Heart right ventricle (tissue), 16 donors: ENCODE measurements at regions not wholly inside any gene's neighbourhood (a gene's known extent, or its start where the extent isn't known, plus 50 kb on each side); places are given as distances from the start of the nearest gene placed in this dataset.

Experiments
- ATAC-seq, 8 donors: fragments of 200-7000 bp; cut with Tn5 transposase; one replicate each; pipeline ENCODE4 v1.9.1; 2020; ENCODE audit warnings: mild to moderate bottlenecking in 8 of 8, moderate library complexity in 8 of 8, moderate number of reproducible peaks in 1 of 8
- DNase-seq, 2 donors: peaks; one replicate each; pipeline ENCODE4 v3.0.0-alpha.2; 2020
- H3K27ac ChIP-seq, 10 donors: fragments of 200-600 bp; sonication (generic) in 2 of 10; one replicate each; pipeline versions ENCODE4 v1.5.0 to v1.8.0; 2020 to 2022; ENCODE audit warnings: mild to moderate bottlenecking in 3 of 10
- H3K27me3 ChIP-seq, 7 donors: fragments of 200-600 bp; one replicate each; pipeline ENCODE4 v1.8.0; 2021 to 2022; ENCODE audit warnings: mild to moderate bottlenecking in 2 of 7
- H3K36me3 ChIP-seq, 9 donors: fragments of 200-600 bp; sonication (generic) in 1 of 9; one replicate each; pipeline versions ENCODE4 v1.5.0 to v1.8.0; 2020 to 2022; ENCODE audit warnings: mild to moderate bottlenecking in 2 of 9
- H3K4me1 ChIP-seq, 9 donors: fragments of 200-600 bp; sonication (generic) in 1 of 9; one replicate each; pipeline versions ENCODE4 v1.5.0 to v1.8.0; 2020 to 2022; ENCODE audit warnings: mild to moderate bottlenecking in 4 of 9
- H3K4me3 ChIP-seq, 10 donors: fragments of 200-600 bp; sonication (generic) in 2 of 10; one replicate each; pipeline versions ENCODE4 v1.5.0 to v1.8.0; 2020 to 2022; ENCODE audit warnings: mild to moderate bottlenecking in 7 of 10, moderate library complexity in 2 of 10
- H3K9me3 ChIP-seq, 11 donors: fragments of 200-600 bp in 10 of 11; sonication (generic) in 2 of 11; one replicate each; pipeline versions ENCODE4 v1.5.0 to v1.8.0; 2013 to 2022; ENCODE audit warnings: mild to moderate bottlenecking in 2 of 11, control low read depth in 1 of 11, moderate library complexity in 1 of 11
- WGBS, 2 donors: extraction: QIAGEN DNeasy Blood & Tissue Kit; methylation state at CpG; one replicate each; pipeline ENCODE4 v1.1.7; 2013; ENCODE audit warnings: inconsistent platforms in 1 of 2; 5-methylcytosine and 5-hydroxymethylcytosine counted together
- intact Hi-C, 10 donors: fragments of 100-400 bp; cut with DNase I; formaldehyde crosslinking; loops; one replicate each; pipeline versions ENCODE4 v1.11.1 to v1.14.2; 2022
- TF ChIP-seq, protein P1 (sequence below), 9 donors: fragments of 200-600 bp; sonication (generic) in 2 of 9; IDR thresholded peaks; one replicate each; pipeline versions ENCODE4 v1.5.0 to v1.8.0; 2021 to 2022; ENCODE audit warnings: antibody characterized with exemption in 9 of 9, mild to moderate bottlenecking in 5 of 9, moderate library complexity in 1 of 9
- donor health status: Arrhythmogenic right ventricular cardiomyopathy.
- donor health status: ischemic (EF 13 %, LVEDD 7.1; RV severe dilation, severe dysfunction).
- donor health status: healthy with polysubstance abuse.
- donor health status: DM: no; HTN: yes; CAD: no.
- donor health status: DM: no; HTN: no; CAD: no.
- donor health status: ischemic (EF 25% LVEDD 6.9; RV normal size, moderate dysfunction).
- donor health status: ischemic (EF 25% LVEDD 5.7; RV mildly dilated, moderate dysfunction).
- donor health status: healthy.
- donor health status: DM: yes; HTN: yes; CAD: no.
- donor health status: Ischemic cardiomyopathy.
- donor health status: ischemic (EF 35%, LVEDD 5.7; RV mildly dilated, moderate dysfunction).
- donor health status: nonischemic (EF 11% LVEDD 7.7; RV severe dilation, severe dysfunction).
- donor health status: DM: yes; HTN: yes; CAD: no.
- donor health status: PGD.
- donor health status: ischemic (EF 29% LVEDD 5.4; RV normal size, mild dysfunction).
- donor health status: nonischemic (EF 23%, LVEDD 6.1; RV moderate dilation, normal function).

DNA sequence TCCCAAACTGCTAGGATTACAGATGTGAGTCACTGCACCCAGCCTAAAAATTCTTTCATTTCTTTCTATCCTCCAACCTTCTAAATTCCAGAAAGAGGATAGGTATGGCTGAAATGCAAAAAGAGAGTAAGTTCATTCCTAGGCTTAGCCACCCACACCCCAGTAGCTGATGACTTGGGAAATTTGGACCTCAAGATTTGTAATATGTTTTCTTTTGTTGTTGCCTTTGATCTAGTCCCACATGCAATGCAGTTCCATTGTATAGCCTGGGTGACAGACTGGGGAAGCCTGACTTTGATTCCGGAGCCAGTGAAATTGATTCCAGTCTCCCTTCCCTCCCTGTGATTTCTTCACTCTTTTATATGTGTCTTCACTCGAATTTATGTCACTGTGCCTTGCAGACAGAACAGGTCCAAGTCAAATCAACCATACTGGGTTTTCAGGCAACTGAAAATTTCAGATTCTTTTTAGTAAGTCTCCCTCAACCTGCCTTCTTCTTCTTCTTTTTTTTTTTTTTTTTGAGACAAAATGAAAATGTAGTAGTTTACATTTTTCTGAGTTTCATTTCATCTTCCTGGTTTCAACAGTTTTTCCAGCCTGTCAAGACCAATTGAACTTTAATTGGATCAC lies 176.2 kb upstream of the RBPJ start:
- H3K27me3 ChIP-seq = peaks cover 0 to 3% (median 0%) of the 10 kb centered on the region in 7 donors
- intact Hi-C loops = no loop called here
- ATAC-seq (no peak), DNase-seq (no peak)
- peaks cover 0 to 42% (median 0%) of the 10 kb centered on the region in 9 donors for H3K4me1 ChIP-seq
- no peak overlapping the region for H3K4me3 ChIP-seq
- 78 to 85% methylated on average over 2 of the region's 2 CpGs for WGBS, 2 donors
- peak overlapping the region in 1 of 10 donors; percentile 58 for H3K27ac ChIP-seq
- no peaks in the 10 kb centered on the region for H3K36me3 ChIP-seq
- TF ChIP-seq, protein P1, sequence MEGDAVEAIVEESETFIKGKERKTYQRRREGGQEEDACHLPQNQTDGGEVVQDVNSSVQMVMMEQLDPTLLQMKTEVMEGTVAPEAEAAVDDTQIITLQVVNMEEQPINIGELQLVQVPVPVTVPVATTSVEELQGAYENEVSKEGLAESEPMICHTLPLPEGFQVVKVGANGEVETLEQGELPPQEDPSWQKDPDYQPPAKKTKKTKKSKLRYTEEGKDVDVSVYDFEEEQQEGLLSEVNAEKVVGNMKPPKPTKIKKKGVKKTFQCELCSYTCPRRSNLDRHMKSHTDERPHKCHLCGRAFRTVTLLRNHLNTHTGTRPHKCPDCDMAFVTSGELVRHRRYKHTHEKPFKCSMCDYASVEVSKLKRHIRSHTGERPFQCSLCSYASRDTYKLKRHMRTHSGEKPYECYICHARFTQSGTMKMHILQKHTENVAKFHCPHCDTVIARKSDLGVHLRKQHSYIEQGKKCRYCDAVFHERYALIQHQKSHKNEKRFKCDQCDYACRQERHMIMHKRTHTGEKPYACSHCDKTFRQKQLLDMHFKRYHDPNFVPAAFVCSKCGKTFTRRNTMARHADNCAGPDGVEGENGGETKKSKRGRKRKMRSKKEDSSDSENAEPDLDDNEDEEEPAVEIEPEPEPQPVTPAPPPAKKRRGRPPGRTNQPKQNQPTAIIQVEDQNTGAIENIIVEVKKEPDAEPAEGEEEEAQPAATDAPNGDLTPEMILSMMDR (IDR thresholded peaks at IDR 0.05) = no peak
- H3K9me3 ChIP-seq = no peaks in the 10 kb centered on the region

DNA sequence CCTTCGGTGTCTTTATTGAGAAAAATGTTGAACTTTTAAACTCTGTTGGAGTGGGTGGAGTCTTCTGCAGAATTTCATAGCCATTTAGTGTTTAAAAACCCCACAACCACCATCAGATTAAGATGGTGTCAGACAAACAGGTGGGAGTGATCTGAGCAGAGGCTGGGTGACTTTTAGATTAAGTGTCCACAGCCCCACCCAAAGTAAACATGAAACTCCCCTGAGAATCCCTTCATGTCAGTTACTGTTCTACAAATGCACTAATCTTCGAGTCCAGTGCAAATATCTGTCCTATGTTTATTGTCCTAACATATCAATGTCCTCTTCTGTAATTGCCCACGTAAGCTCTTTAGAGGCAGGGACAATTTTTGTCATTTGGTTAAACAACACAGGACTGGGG lies 175.6 kb upstream of the RBPJ start:
- WGBS, 2 donors = 50 to 56% methylated on average over 3 of the region's 3 CpGs
- Histone ChIP-seq H3K36me3 (no peaks in the 10 kb centered on the region), H3K4me3 (no peak overlapping the region), H3K4me1 (peaks cover 0 to 42% (median 0%) of the 10 kb centered on the region in 9 donors), H3K27me3 (peaks cover 0 to 5% (median 0%) of the 10 kb centered on the region in 7 donors), H3K27ac (peak overlapping the region in 1 of 10 donors; percentile 58), H3K9me3 (no peaks in the 10 kb centered on the region)
- ATAC-seq (no peak), DNase-seq (no peak)
- TF ChIP-seq, protein P1 (IDR thresholded peaks at IDR 0.05) = no peak
- intact Hi-C loops = no loop called here

DNA sequence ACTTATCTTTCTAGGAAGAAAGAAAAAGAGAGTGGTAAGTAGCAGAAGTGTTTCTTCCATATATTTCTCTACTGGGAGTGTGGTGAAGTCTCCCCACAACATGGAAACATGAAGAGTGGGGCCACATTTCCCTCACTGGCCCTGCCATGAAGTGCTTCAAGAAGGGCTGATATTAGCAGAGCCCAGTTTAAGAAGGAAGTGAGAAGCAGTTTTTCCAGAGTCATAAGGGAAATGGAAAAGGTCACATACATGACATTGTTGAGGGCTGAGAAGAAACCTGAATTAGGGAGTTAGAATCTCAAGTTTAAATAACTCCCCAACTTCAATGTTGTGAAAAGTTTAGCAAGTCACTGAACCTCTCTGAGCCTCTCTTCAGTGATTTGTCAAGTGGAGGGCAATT lies 171.9 kb upstream of the RBPJ start:
- TF ChIP-seq, protein P1 (IDR thresholded peaks at IDR 0.05) = no peak
- peak overlapping the region in 1 of 10 donors; percentile 11 for H3K27ac ChIP-seq
- intact Hi-C loops = no loop called here
- DNase-seq (no peak), ATAC-seq (no peak)
- peaks cover 0 to 33% (median 0%) of the 10 kb centered on the region in 9 donors for H3K4me1 ChIP-seq
- no peaks in the 10 kb centered on the region for H3K9me3 ChIP-seq
- peaks cover 0 to 10% (median 0%) of the 10 kb centered on the region in 7 donors for H3K27me3 ChIP-seq
- H3K36me3 ChIP-seq = no peaks in the 10 kb centered on the region
- no peak overlapping the region for H3K4me3 ChIP-seq

DNA sequence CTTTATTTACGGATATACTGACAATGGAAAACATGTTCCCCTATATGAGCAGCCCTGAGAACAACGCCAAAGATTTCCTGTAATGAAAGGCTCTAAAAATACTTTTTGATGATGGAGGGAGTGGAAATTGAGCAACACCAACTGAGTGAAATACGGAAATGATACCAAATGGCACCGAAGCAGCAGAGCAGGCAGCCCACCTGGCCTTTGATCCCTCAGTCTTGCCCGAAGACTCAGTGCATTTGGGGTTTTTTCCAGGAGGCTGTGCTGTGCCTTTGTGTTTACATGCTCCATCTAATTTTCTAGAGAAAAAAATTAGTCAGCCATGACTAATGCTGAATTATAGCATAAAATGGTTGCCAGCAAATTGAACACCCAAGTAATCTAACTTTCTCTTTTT lies 169.9 kb upstream of the RBPJ start:
- intact Hi-C loops = no loop called here
- H3K36me3 ChIP-seq = no peaks in the 10 kb centered on the region
- peak in 6 of 8 donors; percentile 43 to 59 (median 46) for ATAC-seq
- H3K4me1 ChIP-seq = peaks cover 0 to 19% (median 0%) of the 10 kb centered on the region in 9 donors
- peaks cover 0 to 10% (median 0%) of the 10 kb centered on the region in 7 donors for H3K27me3 ChIP-seq
- 76 to 86% methylated on average over 5 of the region's 5 CpGs for WGBS, 2 donors
- H3K9me3 ChIP-seq = no peaks in the 10 kb centered on the region
- TF ChIP-seq, protein P1 (IDR thresholded peaks at IDR 0.05) = no peak
- H3K4me3 ChIP-seq = no peak overlapping the region
- H3K27ac ChIP-seq = peak overlapping the region in 3 of 10 donors; percentile 26 to 74 (median 28)
- no peak for DNase-seq
